ENCODE measurements at regions not wholly inside any gene's neighbourhood (a gene's known extent, or its start where the extent isn't known, plus 50 kb on each side); places are given as distances from the start of the nearest gene placed in this dataset.

GRCh38 chr6:167672738-167673137 is 154.0 kb upstream of the AFDN start:
- no peak for DNase-seq (ENCODE audit: low read depth in 4 of 4, low spot score in 3 of 4)

GRCh38 chr6:167673946-167674345 is 152.8 kb upstream of the AFDN start:
- DNase-seq (ENCODE audit: low read depth in 4 of 4, low spot score in 3 of 4), result no peak

- DNase-seq (ENCODE audit: low read depth in 4 of 4, low spot score in 3 of 4), result no peak
Measured at GRCh38 chr6:167674486-167674885, 152.2 kb upstream of the AFDN start.

GRCh38 chr6:167676000-167676665 is 150.6 kb upstream of the AFDN start:
- no peak for DNase-seq (ENCODE audit: low read depth in 4 of 4, low spot score in 3 of 4)

- DNase-seq (ENCODE audit: low read depth in 4 of 4, low spot score in 3 of 4), result no peak
Measured at GRCh38 chr6:167676666-167677421, 149.9 kb upstream of the AFDN start.

- DNase-seq (ENCODE audit: low read depth in 4 of 4, low spot score in 3 of 4), result no peak
Measured at GRCh38 chr6:167677422-167677789, 149.3 kb upstream of the AFDN start.

GRCh38 chr6:167678102-167679101 is 148.3 kb upstream of the AFDN start:
- no peak for DNase-seq (ENCODE audit: low read depth in 4 of 4, low spot score in 3 of 4)

- no peak for DNase-seq (ENCODE audit: low read depth in 4 of 4, low spot score in 3 of 4)
Measured at GRCh38 chr6:167679122-167679736, 147.5 kb upstream of the AFDN start.

GRCh38 chr6:167679790-167680604 is 146.7 kb upstream of the AFDN start:
- DNase-seq (ENCODE audit: low read depth in 4 of 4, low spot score in 3 of 4), result no peak

GRCh38 chr6:167680605-167681149 is 146.0 kb upstream of the AFDN start:
- no peak for DNase-seq (ENCODE audit: low read depth in 4 of 4, low spot score in 3 of 4)

GRCh38 chr6:167682125-167682524 is 144.6 kb upstream of the AFDN start:
- no peak for DNase-seq (ENCODE audit: low read depth in 4 of 4, low spot score in 3 of 4)

GRCh38 chr6:167682546-167683027 is 144.1 kb upstream of the AFDN start:
- no peak for DNase-seq (ENCODE audit: low read depth in 4 of 4, low spot score in 3 of 4)

GRCh38 chr6:167683028-167683862 is 143.5 kb upstream of the AFDN start:
- no peak for DNase-seq (ENCODE audit: low read depth in 4 of 4, low spot score in 3 of 4)

GRCh38 chr6:167684276-167685104 is 142.2 kb upstream of the AFDN start:
- DNase-seq (ENCODE audit: low read depth in 4 of 4, low spot score in 3 of 4), result no peak

- no peak for DNase-seq (ENCODE audit: low read depth in 4 of 4, low spot score in 3 of 4)
Measured at GRCh38 chr6:167685654-167686053, 141.1 kb upstream of the AFDN start.

GRCh38 chr6:167686204-167686893 is 140.4 kb upstream of the AFDN start:
- DNase-seq (ENCODE audit: low read depth in 4 of 4, low spot score in 3 of 4), result no peak

GRCh38 chr6:167687116-167687725 is 139.5 kb upstream of the AFDN start:
- no peak for DNase-seq (ENCODE audit: low read depth in 4 of 4, low spot score in 3 of 4)
